SK-N-SH treated with all-trans-retinoic acid at 6 μM for 48 hours (cell line): ENCODE measurements at regions not wholly inside any gene's neighbourhood (a gene's known extent, or its start where the extent isn't known, plus 50 kb on each side); places are given as distances from the start of the nearest gene placed in this dataset.

Experiments used
- RARB ChIP-seq: fragments of 250-450 bp; sonication (Bioruptor Pico); IDR thresholded peaks from 2 replicates; pipeline ENCODE4 v1.8.0; 2021; ENCODE audit warnings: mild to moderate bottlenecking, moderate library complexity
- TF ChIP-seq, protein P1 (sequence below): fragments of 250-450 bp; sonication (Bioruptor Pico); IDR thresholded peaks from 2 replicates; pipeline ENCODE4 v1.8.0; 2020; ENCODE audit warnings: mild to moderate bottlenecking, moderate library complexity, borderline replicate concordance
- TF ChIP-seq, protein P2 (sequence below): fragments of 250-450 bp; sonication (Bioruptor Pico); IDR thresholded peaks from 2 replicates; pipeline ENCODE4 v1.5.0; 2020; ENCODE audit warnings: mild to moderate bottlenecking, moderate library complexity

DNA sequence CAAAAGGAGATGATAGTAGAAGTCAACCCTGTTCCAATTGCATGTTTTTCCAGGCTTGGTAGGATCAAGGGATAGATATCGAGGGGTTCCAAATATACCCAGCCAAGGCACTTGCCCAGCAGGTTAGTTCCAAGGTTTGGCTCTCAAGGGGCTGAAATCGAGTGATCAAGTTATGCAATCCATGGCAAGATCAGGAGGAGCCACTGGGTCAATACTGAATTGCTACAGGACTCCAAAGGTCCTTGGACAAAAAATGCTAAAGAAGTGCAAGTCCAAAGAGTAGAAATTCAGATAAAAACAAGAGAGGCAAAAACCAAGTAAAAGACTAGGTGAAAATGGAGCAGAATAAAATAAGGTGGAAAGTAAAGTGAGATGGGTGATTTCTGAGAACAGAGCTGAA is 179.1 kb upstream of the RFX3 start:
- TF ChIP-seq, protein P1, sequence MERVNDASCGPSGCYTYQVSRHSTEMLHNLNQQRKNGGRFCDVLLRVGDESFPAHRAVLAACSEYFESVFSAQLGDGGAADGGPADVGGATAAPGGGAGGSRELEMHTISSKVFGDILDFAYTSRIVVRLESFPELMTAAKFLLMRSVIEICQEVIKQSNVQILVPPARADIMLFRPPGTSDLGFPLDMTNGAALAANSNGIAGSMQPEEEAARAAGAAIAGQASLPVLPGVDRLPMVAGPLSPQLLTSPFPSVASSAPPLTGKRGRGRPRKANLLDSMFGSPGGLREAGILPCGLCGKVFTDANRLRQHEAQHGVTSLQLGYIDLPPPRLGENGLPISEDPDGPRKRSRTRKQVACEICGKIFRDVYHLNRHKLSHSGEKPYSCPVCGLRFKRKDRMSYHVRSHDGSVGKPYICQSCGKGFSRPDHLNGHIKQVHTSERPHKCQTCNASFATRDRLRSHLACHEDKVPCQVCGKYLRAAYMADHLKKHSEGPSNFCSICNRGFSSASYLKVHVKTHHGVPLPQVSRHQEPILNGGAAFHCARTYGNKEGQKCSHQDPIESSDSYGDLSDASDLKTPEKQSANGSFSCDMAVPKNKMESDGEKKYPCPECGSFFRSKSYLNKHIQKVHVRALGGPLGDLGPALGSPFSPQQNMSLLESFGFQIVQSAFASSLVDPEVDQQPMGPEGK (CRISPR knock-in tag), result no peak
- no peak for TF ChIP-seq RARB (CRISPR knock-in tag)
- TF ChIP-seq, protein P2, sequence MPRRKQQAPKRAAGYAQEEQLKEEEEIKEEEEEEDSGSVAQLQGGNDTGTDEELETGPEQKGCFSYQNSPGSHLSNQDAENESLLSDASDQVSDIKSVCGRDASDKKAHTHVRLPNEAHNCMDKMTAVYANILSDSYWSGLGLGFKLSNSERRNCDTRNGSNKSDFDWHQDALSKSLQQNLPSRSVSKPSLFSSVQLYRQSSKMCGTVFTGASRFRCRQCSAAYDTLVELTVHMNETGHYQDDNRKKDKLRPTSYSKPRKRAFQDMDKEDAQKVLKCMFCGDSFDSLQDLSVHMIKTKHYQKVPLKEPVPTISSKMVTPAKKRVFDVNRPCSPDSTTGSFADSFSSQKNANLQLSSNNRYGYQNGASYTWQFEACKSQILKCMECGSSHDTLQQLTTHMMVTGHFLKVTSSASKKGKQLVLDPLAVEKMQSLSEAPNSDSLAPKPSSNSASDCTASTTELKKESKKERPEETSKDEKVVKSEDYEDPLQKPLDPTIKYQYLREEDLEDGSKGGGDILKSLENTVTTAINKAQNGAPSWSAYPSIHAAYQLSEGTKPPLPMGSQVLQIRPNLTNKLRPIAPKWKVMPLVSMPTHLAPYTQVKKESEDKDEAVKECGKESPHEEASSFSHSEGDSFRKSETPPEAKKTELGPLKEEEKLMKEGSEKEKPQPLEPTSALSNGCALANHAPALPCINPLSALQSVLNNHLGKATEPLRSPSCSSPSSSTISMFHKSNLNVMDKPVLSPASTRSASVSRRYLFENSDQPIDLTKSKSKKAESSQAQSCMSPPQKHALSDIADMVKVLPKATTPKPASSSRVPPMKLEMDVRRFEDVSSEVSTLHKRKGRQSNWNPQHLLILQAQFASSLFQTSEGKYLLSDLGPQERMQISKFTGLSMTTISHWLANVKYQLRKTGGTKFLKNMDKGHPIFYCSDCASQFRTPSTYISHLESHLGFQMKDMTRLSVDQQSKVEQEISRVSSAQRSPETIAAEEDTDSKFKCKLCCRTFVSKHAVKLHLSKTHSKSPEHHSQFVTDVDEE (CRISPR knock-in tag), result no peak
